ENCODE measurements at regions not wholly inside any gene's neighbourhood (a gene's known extent, or its start where the extent isn't known, plus 50 kb on each side); places are given as distances from the start of the nearest gene placed in this dataset.

- Histone ChIP-seq H3K4me3 (no peak overlapping the region), H3K27me3 (no peaks in the 10 kb centered on the region), H3K36me3 (no peaks in the 10 kb centered on the region), H3K4me1 (no peaks in the 10 kb centered on the region), H3K27ac (no peak overlapping the region), H3K9me3 (no peaks in the 10 kb centered on the region)
- TF ChIP-seq POLR2A (IDR thresholded peaks at IDR 0.05), result no peak
- TF ChIP-seq CTCF (IDR thresholded peaks at IDR 0.05), result no peak
- TF ChIP-seq POLR2AphosphoS5 (IDR thresholded peaks at IDR 0.05), result no peak
- intact Hi-C loops (cut with DNase I; ENCODE audit: low total_unique reads), result no loop called here
- DNase-seq (ENCODE audit: low spot score in 2 of 2), result no peak
Observed at GRCh38 chr3:193901007-193901406, 234.9 kb upstream of the HES1 start.

- Histone ChIP-seq H3K4me3 (no peak overlapping the region), H3K36me3 (no peaks in the 10 kb centered on the region), H3K27me3 (no peaks in the 10 kb centered on the region), H3K4me1 (no peaks in the 10 kb centered on the region), H3K27ac (no peak overlapping the region), H3K9me3 (no peaks in the 10 kb centered on the region)
- intact Hi-C loops (cut with DNase I; ENCODE audit: low total_unique reads), result no loop called here
- TF ChIP-seq CTCF (IDR thresholded peaks at IDR 0.05) (no peak), POLR2A (IDR thresholded peaks at IDR 0.05) (no peak), POLR2AphosphoS5 (IDR thresholded peaks at IDR 0.05) (no peak)
- DNase-seq (ENCODE audit: low spot score in 2 of 2), result no peak
Observed at GRCh38 chr3:193902607-193903511, 233.1 kb upstream of the HES1 start.

- Histone ChIP-seq H3K4me1 (no peaks in the 10 kb centered on the region), H3K9me3 (no peaks in the 10 kb centered on the region), H3K36me3 (no peaks in the 10 kb centered on the region), H3K27ac (no peak overlapping the region), H3K4me3 (no peak overlapping the region), H3K27me3 (no peaks in the 10 kb centered on the region)
- intact Hi-C loops (cut with DNase I; ENCODE audit: low total_unique reads), result no loop called here
- DNase-seq (ENCODE audit: low spot score in 2 of 2), result no peak
- no peak for TF ChIP-seq CTCF (IDR thresholded peaks at IDR 0.05)
- no peak for TF ChIP-seq POLR2A (IDR thresholded peaks at IDR 0.05)
- no peak for TF ChIP-seq POLR2AphosphoS5 (IDR thresholded peaks at IDR 0.05)
Observed at GRCh38 chr3:193903512-193903817, 232.5 kb upstream of the HES1 start.

- Histone ChIP-seq H3K4me1 (no peaks in the 10 kb centered on the region), H3K27me3 (no peaks in the 10 kb centered on the region), H3K4me3 (no peak overlapping the region), H3K27ac (no peak overlapping the region), H3K36me3 (no peaks in the 10 kb centered on the region), H3K9me3 (no peaks in the 10 kb centered on the region)
- DNase-seq (ENCODE audit: low spot score in 2 of 2), result no peak
- intact Hi-C loops (cut with DNase I; ENCODE audit: low total_unique reads), result no loop called here
- no peak for TF ChIP-seq POLR2A (IDR thresholded peaks at IDR 0.05)
- no peak for TF ChIP-seq POLR2AphosphoS5 (IDR thresholded peaks at IDR 0.05)
- no peak for TF ChIP-seq CTCF (IDR thresholded peaks at IDR 0.05)
Observed at GRCh38 chr3:193903966-193904365, 232.0 kb upstream of the HES1 start.

- intact Hi-C loops (cut with DNase I; ENCODE audit: low total_unique reads), result no loop called here
- Histone ChIP-seq H3K36me3 (no peaks in the 10 kb centered on the region), H3K27ac (no peak overlapping the region), H3K4me1 (no peaks in the 10 kb centered on the region), H3K9me3 (no peaks in the 10 kb centered on the region), H3K4me3 (no peak overlapping the region), H3K27me3 (no peaks in the 10 kb centered on the region)
- no peak for DNase-seq (ENCODE audit: low spot score in 2 of 2)
- no peak for TF ChIP-seq POLR2A (IDR thresholded peaks at IDR 0.05)
- peak in 1 of 3 donors; percentile 55 for TF ChIP-seq POLR2AphosphoS5 (IDR thresholded peaks at IDR 0.05)
- no peak for TF ChIP-seq CTCF (IDR thresholded peaks at IDR 0.05)
Observed at GRCh38 chr3:193905541-193906396, 230.2 kb upstream of the HES1 start.
